Glutamatergic neuron (in vitro differentiated cells): ENCODE measurements at regions not wholly inside any gene's neighbourhood (a gene's known extent, or its start where the extent isn't known, plus 50 kb on each side); places are given as distances from the start of the nearest gene placed in this dataset.

Source experiments
- DNase-seq: peaks from one replicate; pipeline ENCODE4 v3.0.0; 2022
- H3K27ac Mint-ChIP-seq: one replicate; pipeline ENCODE4 v1.8.0; 2020; ENCODE audit warnings: mild to moderate bottlenecking, mixed read lengths, inconsistent platforms; ENCODE audit not compliant: unreplicated experiment
- H3K27me3 Mint-ChIP-seq: one replicate; pipeline ENCODE4 v1.8.0; 2020; ENCODE audit warnings: mild to moderate bottlenecking, moderate library complexity, mixed read lengths, inconsistent platforms; ENCODE audit not compliant: unreplicated experiment
- H3K36me3 Mint-ChIP-seq: one replicate; pipeline ENCODE4 v1.8.0; 2020; ENCODE audit warnings: mild to moderate bottlenecking, mixed read lengths, inconsistent platforms; ENCODE audit not compliant: unreplicated experiment
- H3K4me1 Mint-ChIP-seq: one replicate; pipeline ENCODE4 v1.8.0; 2020; ENCODE audit warnings: mild to moderate bottlenecking, low read depth, mixed read lengths, inconsistent platforms; ENCODE audit not compliant: unreplicated experiment
- H3K4me3 Mint-ChIP-seq: one replicate; pipeline ENCODE4 v1.8.0; 2020; ENCODE audit warnings: mild to moderate bottlenecking, mixed read lengths, inconsistent platforms; ENCODE audit not compliant: unreplicated experiment
- H3K9me3 Mint-ChIP-seq: one replicate; pipeline ENCODE4 v1.8.0; 2020; ENCODE audit warnings: mild to moderate bottlenecking, moderate library complexity, mixed read lengths, inconsistent platforms; ENCODE audit not compliant: unreplicated experiment
- TF ChIP-seq, protein P1 (sequence below): fragments of 200-600 bp; sonication (generic); IDR thresholded peaks from one replicate; pipeline ENCODE4 v1.5.0; 2021; ENCODE audit not compliant: partially characterized antibody, unreplicated experiment

DNA sequence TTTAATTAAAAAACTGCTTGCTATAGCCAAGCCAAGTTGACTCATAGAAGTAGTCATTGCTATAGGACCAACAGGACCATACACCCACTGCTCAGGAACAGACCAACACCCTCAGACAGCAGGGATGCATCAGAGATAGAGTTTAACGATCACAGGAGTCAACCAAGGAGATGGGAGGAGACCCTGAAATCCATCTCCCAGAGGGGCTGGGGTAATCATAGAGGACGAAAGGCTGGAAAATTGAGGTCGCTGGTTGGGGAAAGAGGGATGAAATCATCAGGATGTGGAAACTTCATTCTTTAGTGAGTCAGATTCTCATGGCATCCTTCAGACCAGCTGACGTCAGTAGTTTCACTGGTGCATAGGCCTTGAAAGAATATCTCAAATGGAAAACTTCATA is 160.4 kb upstream of the GPC6 start:
- H3K9me3 Mint-ChIP-seq = peaks cover 2% of the 10 kb centered on the region
- H3K4me3 Mint-ChIP-seq = no peak overlapping the region
- no peak overlapping the region for H3K27ac Mint-ChIP-seq
- H3K27me3 Mint-ChIP-seq = no peaks in the 10 kb centered on the region
- no peaks in the 10 kb centered on the region for H3K4me1 Mint-ChIP-seq
- H3K36me3 Mint-ChIP-seq = no peaks in the 10 kb centered on the region
- TF ChIP-seq, protein P1, sequence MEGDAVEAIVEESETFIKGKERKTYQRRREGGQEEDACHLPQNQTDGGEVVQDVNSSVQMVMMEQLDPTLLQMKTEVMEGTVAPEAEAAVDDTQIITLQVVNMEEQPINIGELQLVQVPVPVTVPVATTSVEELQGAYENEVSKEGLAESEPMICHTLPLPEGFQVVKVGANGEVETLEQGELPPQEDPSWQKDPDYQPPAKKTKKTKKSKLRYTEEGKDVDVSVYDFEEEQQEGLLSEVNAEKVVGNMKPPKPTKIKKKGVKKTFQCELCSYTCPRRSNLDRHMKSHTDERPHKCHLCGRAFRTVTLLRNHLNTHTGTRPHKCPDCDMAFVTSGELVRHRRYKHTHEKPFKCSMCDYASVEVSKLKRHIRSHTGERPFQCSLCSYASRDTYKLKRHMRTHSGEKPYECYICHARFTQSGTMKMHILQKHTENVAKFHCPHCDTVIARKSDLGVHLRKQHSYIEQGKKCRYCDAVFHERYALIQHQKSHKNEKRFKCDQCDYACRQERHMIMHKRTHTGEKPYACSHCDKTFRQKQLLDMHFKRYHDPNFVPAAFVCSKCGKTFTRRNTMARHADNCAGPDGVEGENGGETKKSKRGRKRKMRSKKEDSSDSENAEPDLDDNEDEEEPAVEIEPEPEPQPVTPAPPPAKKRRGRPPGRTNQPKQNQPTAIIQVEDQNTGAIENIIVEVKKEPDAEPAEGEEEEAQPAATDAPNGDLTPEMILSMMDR = no peak
- DNase-seq = no peak

- TF ChIP-seq, protein P1 = no peak
- no peaks in the 10 kb centered on the region for H3K9me3 Mint-ChIP-seq
These were observed 147.3 kb upstream of the GPC6 start for GRCh38 chr13:93079294-93079693.

GRCh38 chr13:93080166-93080565 is 146.4 kb upstream of the GPC6 start:
- H3K4me3 Mint-ChIP-seq = no peak overlapping the region
- no peak for DNase-seq
- H3K27me3 Mint-ChIP-seq = no peaks in the 10 kb centered on the region
- peaks cover 6% of the 10 kb centered on the region for H3K4me1 Mint-ChIP-seq
- H3K27ac Mint-ChIP-seq = no peak overlapping the region
- no peaks in the 10 kb centered on the region for H3K9me3 Mint-ChIP-seq
- TF ChIP-seq, protein P1 = no peak
- H3K36me3 Mint-ChIP-seq = no peaks in the 10 kb centered on the region

More at GRCh38 chr13:93079294-93079693, 147.3 kb upstream of the GPC6 start:
- no peaks in the 10 kb centered on the region for H3K36me3 Mint-ChIP-seq
- no peak overlapping the region for H3K27ac Mint-ChIP-seq
- H3K4me1 Mint-ChIP-seq = peaks cover 6% of the 10 kb centered on the region
- no peak overlapping the region for H3K4me3 Mint-ChIP-seq
- no peaks in the 10 kb centered on the region for H3K27me3 Mint-ChIP-seq
- DNase-seq = no peak

GRCh38 chr13:93080587-93080986 is 146.0 kb upstream of the GPC6 start:
- no peaks in the 10 kb centered on the region for H3K36me3 Mint-ChIP-seq
- H3K9me3 Mint-ChIP-seq = no peaks in the 10 kb centered on the region
- H3K4me1 Mint-ChIP-seq = peaks cover 5% of the 10 kb centered on the region
- no peak overlapping the region for H3K27ac Mint-ChIP-seq
- no peak for DNase-seq
- no peak overlapping the region for H3K4me3 Mint-ChIP-seq
- TF ChIP-seq, protein P1 = no peak
- no peaks in the 10 kb centered on the region for H3K27me3 Mint-ChIP-seq

GRCh38 chr13:93086329-93086728 is 140.3 kb upstream of the GPC6 start:
- no peaks in the 10 kb centered on the region for H3K36me3 Mint-ChIP-seq
- H3K9me3 Mint-ChIP-seq = no peaks in the 10 kb centered on the region
- H3K27me3 Mint-ChIP-seq = no peaks in the 10 kb centered on the region
- H3K27ac Mint-ChIP-seq = no peak overlapping the region
- no peaks in the 10 kb centered on the region for H3K4me1 Mint-ChIP-seq
- no peak for DNase-seq
- H3K4me3 Mint-ChIP-seq = no peak overlapping the region
- TF ChIP-seq, protein P1 = no peak
